ENCODE measurements at regions not wholly inside any gene's neighbourhood (a gene's known extent, or its start where the extent isn't known, plus 50 kb on each side); places are given as distances from the start of the nearest gene placed in this dataset.

DNA sequence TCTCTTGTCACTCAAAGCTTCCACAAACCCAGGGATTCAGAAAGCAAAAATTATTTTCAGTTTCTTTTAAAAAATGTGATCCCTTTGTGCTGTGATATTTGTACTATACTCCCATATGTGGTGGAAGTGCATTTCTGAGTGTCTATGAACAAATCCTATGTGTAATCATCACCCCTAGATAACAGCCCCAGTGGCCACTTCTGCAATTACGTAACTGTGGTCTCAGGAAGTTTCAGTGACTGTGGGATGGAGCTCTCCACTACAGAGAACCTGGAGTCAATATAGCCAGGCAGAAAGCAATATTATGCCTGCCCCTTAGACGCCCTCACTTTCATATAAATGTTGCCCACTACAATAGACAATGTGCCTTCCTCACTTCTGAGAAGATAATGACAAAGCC is 1101.7 kb upstream of the GHITM start:
- no peak for DNase-seq (ENCODE audit: low read depth)

DNA sequence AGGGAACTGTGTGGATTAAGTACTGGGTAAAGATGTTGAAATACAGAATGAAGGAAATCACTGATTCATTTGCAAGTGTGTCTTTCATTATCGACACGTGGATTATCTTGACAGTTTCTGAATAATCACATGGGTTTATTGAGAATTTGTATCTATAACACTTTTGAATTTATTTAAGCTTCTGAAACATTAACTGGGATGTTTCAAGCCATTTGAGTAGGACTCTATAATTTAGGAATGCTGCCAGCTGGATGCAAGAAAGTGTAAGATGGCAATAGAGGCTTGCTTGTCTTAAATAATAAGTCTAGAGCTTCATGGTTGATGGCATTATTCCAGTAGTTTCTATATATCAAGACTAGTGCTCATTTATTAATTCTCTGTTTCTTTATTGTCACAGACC is 1100.7 kb upstream of the GHITM start:
- no peak for DNase-seq (ENCODE audit: low read depth)

DNA sequence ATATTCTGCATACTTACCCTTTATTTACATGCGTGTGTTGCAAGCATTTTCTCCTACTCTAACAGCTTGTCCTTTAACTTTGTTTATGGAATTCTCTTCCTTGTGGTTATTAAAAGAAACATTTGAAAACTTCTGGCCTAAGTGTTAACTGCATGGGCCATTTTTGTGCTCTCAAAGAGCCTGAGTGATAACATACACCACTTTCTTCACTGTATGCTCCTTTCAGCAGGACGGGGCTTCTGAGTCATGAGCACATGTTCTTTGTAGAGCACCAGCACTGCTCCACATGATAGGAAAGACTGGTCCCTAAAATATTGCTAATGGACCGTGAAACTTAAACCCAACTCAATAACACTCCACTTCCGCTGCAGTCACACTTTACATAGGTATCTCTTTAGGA is 1093.6 kb upstream of the GHITM start:
- DNase-seq (ENCODE audit: low read depth) = no peak

DNA sequence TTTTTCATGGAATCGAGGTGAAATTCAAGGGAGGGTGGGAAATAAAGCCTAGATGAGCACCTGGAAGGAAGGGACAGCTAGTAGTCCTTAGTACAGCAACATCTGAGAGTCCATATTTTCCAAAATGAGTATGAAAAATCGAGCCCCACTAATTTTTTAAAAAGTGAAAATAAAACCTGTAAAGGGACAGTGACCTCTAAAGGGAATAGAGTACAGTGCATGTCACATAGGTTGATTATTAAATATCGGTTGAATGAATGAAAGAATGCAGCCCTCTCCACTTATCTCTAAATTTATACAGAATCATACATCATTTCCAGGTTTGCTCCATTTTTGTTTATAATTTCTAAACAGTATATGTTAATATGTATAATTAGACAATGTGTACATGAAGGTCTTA is 1088.5 kb upstream of the GHITM start:
- no peak for DNase-seq (ENCODE audit: low read depth)

DNA sequence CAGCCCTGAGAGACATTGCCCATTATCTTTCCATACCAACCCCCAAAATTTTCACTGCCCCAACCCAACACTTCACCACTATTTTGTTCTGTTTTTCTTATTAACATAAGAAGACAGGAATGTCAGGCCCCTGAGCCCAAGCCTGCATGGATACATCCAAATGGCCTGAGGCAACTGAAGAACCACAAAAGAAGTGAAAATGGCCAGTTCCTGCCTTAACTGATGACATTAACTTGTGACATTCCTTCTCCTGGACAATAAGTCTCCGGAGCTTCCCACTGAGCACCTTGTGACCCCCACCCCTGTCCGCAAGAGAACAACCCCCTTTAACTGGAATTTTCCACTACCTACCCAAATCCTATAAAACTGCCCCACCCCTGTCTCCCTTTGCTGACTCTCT is 1076.4 kb upstream of the GHITM start:
- no peak for DNase-seq (ENCODE audit: low read depth)

DNA sequence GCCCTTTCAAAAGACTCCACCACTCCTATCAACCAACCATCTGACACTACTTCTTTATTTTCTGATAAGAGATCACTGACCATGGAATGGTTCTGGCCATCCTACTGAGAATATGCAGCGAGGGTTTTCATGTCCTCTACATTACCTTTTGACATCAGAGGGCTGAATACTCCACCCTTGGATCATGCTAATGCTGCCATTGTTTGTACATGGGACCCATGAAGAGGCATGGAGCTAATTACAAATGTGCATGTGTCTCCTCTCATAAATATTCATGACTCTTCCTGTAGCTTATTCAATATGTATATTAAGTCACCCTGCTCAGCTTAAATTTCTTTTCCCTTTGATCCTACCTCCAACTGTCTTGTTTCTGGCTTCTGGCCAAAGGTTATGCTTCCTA is 1065.8 kb upstream of the GHITM start:
- no peak for DNase-seq (ENCODE audit: low read depth)

DNA sequence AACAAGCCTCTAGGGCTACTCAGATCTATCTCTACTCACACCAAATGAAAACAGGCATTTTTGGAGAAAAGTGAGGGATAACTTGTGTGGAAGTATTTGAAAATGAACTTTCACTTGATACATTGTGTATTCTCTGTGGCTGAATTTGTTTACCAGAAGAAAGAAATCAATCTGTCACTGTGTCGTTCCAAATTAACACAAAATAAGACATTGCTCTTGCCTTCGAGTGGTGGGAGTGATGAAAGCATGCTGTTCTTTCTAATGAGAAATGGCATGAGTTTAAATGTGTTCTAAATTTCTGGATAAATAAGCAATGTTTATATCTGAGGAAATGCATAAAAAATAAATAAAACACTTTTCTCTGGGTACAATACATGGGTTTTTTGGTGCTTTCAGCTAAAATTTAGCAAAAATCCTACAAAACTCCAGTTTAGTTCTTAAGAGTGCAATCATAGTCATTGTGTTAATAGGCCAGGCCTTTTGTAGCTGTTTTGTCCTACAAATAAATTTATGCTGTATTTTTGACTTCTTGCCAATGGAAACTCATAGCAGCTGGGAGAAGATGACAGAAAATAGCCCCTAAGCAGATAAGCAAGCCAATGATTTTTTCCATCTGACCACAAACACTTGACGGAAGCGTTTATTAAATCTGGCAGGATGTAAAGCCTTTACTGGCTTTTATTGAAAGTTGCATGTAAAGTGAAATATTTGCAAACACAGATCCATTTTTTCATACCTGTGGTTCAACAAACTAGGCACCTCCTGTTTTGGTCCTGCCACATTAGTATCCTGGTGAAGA is 1064.1 kb upstream of the GHITM start:
- DNase-seq (ENCODE audit: low read depth) = peak; percentile 2

DNA sequence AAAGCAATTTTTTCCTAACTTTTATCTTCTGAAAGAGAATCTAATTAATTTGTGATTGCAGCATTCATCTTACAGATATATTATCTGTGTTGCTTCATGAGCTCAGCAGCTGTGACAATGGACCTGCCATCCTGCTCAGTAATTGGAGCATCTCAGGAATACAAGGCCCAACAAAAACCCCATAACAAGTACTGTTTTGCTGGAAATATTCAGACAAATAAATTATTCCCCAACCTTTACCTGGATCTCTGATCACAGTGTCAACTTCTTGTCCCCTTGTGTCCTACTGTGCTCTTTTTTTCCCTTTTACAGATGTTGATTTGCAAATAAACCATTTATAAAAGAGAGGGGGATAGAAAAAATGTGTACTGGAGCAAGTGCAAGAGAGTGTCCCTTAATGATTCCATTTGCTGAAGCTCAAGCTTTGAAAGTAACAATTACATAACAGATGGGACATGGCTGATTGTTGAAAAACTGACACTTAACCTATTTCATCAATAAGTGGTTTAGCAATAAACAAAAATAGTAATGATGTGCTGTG is 1063.4 kb upstream of the GHITM start:
- no peak for DNase-seq (ENCODE audit: low read depth)

DNA sequence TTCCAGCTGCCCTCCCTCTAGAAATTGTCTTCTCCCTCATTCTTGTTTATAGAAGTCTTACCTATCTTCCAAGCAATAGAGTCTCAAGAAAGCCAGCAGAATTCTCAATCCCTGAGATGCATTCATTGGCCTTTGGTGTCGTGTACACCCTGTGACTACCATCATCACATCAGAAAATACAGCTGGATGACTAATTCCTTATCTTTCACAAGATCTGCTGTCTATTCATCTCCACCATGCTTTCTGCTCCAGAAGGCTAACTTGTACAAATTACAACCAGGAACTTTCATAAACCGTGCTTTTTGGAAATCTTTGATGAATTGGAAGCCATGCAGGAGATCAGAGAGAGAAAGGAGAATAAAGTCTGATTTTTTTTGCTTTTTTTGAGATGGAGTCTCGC is 1062.9 kb upstream of the GHITM start:
- DNase-seq (ENCODE audit: low read depth) = no peak

DNA sequence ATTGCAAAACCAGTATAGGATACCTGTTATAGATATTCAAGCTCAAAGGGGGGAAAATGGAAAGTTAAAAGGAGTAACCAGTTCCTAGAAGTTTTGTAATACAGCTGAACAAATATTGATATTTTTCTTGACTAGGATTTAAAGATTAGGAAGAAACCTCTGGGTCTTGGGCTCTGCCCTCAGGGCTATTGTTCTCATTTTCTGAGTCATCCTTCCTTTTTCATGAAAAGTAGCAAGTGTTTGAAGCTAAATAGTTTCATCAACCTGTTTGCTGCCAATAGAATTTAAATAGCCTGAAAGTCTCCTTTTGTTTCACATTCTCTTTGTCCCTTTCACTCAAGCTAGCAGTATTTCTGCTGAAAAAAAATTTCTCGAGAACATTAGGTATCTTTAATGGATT is 1061.1 kb upstream of the GHITM start:
- DNase-seq (ENCODE audit: low read depth) = no peak

DNA sequence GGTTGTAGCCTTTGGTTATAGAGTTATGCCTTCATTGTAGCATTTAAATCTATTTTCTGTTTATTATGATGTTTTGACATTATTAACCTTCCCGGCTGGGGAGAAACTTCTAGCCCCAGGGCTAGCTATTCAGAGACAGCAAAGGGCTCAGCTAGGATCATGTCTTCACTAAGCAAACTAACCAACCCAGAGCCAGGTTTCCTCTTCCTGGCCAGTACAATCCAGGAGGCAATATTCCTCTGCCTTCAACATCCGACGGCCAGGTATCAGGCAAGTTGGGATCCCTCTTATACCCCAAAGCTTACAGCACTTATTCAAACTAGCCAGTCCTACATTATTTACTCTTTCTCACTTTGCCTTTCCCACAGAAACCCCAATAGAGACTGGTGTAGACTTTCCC is 1060.7 kb upstream of the GHITM start:
- DNase-seq (ENCODE audit: low read depth) = no peak

DNA sequence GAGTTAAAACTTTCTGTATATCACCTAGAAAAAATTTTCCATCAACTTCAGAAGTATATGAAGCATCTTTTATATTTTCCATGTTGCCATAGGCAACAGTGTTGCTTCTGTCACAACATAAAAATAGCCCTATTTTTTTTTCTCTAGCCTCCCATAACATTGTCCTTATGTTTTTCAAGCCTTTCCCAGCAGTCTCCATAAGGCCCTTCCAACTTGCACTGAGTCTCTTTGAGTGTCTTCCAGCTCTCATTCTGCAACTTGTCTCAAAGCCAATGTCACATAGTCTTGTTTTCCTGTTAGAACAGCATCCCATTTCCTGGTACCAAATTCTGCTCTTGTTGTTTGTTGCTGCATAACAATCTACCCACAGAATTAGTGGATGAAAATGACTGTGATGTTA is 1055.5 kb upstream of the GHITM start:
- no peak for DNase-seq (ENCODE audit: low read depth)

DNA sequence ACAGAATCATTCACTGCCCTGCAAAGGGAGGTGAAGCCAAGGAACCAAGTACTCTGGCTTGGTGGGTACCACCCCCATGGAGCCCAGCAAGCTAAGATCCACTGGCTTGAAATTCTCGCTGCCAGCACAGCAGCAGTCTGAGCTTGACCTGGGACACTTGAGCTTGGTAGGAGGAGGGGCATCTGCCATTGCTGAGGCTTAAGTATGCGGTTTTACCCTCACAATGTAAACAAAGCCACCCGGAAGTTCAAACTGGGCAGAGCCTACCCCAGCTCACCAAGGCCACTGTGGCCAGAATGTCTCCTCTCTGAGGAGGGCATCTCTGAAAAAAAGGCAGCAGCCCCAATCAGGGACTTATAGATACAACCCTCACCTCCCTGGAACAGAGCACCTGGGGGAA is 1050.0 kb upstream of the GHITM start:
- DNase-seq (ENCODE audit: low read depth) = no peak

DNA sequence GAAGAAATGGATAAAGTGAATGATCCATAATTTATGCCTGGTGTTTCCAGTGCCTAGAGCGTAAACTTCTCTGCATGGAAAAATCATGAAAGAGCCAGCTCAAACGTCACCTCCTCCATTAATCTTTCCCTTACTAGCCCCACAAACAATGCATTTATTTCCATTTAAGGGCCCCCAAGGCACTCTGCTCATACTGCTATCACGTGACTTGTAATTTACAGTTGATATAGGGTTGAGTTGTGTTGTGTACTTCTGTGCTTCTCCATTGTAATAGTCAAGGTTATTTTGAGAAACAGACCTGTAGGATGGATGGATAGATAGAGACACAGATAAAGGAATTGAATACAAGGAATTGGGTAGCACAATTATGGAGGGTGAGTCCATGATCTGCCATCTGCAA is 1034.7 kb upstream of the GHITM start:
- no peak for DNase-seq (ENCODE audit: low read depth)

DNA sequence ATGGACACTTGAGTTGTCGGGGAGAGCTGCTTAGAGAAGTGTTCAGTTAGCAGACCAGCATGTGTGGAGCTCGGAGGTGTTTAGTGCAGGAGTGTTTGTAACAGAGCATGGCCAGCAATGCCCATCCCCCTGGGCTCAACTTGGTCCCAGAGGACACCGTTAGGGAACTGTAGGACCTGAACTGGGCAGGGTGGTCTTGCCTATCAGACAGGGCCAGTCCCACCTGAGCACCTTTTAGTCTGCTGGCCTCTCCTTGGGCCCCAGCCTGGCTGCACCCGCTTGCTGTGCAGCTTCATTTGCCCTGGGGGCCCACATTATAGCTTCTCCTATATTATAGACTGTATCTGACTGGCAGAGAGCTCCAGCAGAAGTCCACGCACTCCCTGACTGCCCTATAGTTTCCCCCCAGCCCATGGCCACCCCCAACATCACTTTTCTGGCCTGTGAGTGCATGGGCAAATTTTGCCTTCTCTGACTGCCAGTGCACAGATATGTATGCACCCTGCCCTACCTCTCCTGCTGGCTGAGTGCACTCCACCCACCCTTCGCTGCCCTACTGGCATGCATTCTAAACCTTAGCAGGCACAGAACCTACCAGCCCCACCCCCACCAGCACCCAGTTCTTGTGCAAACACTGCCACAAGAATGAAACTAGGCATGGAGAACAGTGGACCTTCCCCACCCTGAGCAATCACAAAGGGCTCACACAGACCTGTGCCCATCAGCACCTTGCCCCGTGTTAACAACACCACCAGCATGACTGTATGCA is 1030.6 kb upstream of the GHITM start:
- no peak for DNase-seq (ENCODE audit: low read depth)

DNA sequence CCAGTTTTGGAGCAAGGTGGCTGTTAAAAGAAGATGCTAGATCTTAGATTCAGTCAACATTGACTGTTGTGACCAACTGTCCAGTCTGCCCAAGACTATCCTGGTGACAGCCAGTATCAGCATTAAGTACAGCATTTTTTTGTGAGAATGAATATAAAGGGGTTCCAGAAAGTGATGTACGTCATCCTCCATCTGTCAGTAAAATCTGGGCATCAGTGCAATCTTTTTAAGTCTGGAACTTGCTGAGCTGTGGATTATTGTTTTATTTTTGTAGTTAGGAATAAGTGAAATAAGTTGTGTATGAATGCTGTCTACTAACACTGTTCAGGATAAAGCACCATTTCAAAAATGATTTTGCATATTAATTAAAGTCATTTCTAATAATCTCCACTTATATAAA is 1020.0 kb upstream of the GHITM start:
- DNase-seq (ENCODE audit: low read depth) = no peak

DNA sequence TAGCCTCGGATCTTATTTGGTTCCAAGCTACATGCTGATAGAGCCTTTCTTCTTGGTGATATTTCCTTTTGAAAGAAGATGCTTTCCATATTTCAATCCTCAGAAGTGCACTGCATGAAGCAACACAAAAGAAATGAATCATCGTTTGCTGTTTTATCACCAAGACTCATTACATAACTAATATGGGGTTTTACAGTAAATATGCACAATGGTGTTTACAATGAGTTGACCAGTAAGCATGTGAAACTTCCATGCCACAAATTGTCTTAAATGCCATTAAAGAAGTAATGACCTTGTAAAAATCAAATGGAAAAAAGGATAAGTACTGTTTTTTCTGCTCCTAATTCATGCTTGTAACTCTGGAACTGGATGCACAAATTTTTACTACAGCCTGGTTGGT is 1017.0 kb upstream of the GHITM start:
- peak; percentile 66 for DNase-seq (ENCODE audit: low read depth)

DNA sequence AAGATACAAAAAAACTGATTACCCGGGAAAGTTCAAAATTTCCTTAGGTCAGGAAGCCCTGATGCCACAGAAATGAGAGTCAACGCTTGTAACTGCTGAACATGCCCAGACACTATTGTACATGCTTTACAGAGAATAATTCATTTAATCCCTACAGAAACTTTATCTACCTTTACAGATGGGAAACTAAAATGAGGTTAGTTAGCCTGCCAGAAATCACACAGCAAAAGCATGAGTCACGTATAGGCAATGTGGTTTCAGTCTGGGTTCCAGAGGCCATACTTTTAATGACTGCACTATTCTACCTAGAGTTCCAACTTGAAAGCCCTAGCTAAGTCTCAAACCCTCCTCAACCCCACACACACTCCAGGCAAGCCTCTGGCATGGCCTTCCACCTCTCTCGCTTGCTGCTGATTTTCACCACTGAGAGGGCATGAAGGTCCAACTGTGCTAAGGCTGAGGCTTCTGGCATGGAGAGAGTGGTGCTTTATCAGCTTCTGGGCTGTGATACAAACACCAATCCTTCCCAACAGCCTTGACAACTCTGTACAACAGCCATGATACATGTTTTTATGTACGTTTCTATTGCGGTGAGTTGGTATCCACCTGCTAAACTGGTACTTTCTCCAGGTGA is 1011.2 kb upstream of the GHITM start:
- DNase-seq (ENCODE audit: low read depth) = no peak

DNA sequence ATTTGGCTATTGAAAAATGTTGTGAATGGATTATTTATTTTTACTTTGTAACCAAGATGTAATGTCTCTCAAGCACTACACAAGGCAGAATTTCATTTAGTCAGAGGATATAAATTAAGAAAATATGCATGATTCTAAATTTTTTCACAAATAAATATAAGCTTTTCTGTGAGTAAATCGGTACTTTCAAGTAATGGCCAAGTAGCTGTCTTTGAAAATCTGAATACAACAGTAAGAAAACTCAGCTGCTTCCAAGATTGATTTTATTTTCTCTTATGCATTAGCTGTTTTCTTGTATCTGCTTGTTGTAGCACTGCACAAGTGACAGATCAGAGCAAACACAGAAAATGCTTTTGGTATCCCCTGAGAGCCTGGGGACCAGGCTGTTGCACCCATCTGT is 998.5 kb upstream of the GHITM start:
- DNase-seq (ENCODE audit: low read depth) = no peak

DNA sequence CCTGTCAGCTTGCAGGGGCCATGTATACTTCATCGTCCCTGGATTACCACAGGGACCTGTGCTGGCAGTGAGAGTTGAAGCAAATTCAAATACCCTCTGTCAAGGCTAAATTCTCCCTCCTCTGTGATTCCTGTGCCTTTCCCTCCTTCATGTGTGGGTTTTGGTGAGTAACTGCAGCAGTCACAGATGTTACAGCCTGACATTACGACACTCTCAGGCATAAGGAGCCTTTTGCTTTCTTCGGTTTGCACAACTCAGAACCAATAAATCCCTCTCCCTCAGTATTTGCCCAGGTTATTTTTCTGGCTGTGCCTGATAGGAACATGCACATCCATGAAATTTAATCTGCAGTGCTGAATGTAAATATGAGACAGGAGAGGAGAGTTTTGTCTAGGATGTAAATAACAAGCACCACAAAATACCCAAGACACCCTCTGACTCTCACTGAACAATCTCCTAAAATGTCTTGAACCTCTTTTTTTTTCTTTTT is 997.2 kb upstream of the GHITM start:
- DNase-seq (ENCODE audit: low read depth) = no peak

DNA sequence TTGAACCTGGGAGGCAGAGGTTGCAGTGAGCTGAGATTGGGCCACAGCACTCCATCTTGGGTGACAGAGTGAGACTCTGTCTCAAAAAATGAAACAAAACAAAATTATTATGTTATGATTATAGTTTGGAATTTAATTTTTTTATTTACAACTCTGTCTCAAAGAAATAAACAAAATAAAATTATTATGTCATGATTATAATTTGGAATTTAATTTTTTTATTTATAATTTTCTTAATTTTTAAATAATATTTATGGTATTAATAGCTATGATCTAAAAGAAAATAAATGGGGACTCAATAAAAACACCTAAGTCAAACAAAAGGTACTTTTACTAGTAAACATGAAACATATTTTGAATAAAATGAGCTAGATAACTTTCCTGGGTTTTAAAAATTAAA is 994.8 kb upstream of the GHITM start:
- DNase-seq (ENCODE audit: low read depth) = no peak

DNA sequence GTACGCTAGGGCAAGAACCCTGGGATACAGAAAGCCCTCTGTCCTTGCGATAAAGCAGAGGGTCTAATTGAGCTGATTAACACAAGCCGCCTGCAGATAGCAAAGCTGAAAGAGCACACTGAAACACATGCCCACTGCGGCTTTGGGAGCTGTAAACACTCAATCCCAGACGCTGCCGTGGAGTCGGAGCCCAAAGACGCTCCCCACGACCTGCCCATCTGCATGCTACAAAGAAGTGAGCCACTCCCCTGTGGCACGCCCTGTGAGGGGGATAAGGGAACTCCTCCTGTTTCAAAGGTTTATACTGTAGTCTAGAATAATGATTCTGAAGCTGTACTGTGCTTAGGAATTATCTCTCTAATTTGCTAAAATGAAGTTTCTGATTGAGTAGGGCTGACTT is 985.6 kb upstream of the GHITM start:
- DNase-seq (ENCODE audit: low read depth) = no peak

DNA sequence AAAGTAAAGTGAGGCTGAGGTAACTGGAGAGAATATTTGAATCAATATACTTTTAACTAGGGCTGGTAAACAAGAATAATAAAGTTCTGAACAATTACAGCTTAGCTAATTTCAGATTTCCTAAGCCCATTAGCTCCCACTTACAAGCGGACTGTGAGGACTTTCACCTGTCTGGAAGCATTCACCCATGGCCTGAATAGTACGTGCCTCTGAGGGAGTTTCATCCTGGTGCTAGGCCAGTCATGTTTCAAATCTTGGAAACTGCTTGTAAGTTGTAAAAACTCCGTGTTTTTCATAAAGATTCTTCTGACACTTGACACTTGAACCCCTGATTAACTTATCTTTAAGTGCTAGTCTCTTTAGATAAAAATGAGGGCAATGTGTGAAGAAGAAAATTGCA is 975.2 kb upstream of the GHITM start:
- DNase-seq (ENCODE audit: low read depth) = no peak

Measured in GM04504 (cell line).